Neural crest cell (in vitro differentiated cells): ENCODE measurements at regions not wholly inside any gene's neighbourhood (a gene's known extent, or its start where the extent isn't known, plus 50 kb on each side); places are given as distances from the start of the nearest gene placed in this dataset.
A peak's percentile ranks its signal among the peaks of the same experiment; 100 is the strongest.

Experiments used
- DNase-seq: peaks from one replicate; pipeline ENCODE4 v3.0.0; 2021; ENCODE audit warnings: low read depth, mixed read lengths, low spot score
- H3K27ac Mint-ChIP-seq: one replicate; pipeline ENCODE4 v1.8.0; 2021; ENCODE audit warnings: mild to moderate bottlenecking, mixed read lengths; ENCODE audit not compliant: unreplicated experiment
- H3K27me3 Mint-ChIP-seq: 2 replicates; pipeline ENCODE4 v1.8.0; 2021; ENCODE audit warnings: low read depth, mild to moderate bottlenecking, mixed read lengths
- H3K36me3 Mint-ChIP-seq: 2 replicates; pipeline ENCODE4 v1.8.0; 2021; ENCODE audit warnings: low read depth, mild to moderate bottlenecking, mixed read lengths
- H3K4me1 Mint-ChIP-seq: 2 replicates; pipeline ENCODE4 v1.8.0; 2021; ENCODE audit warnings: mixed read lengths
- H3K4me3 Mint-ChIP-seq: one replicate; pipeline ENCODE4 v1.8.0; 2021; ENCODE audit warnings: mild to moderate bottlenecking, mixed read lengths
- H3K9me3 Mint-ChIP-seq: 2 replicates; pipeline ENCODE4 v1.8.0; 2021; ENCODE audit warnings: mixed read lengths
- TF ChIP-seq, protein P1 (sequence below): fragments of 200-600 bp; sonication (generic); conservative IDR thresholded peaks from 2 replicates; pipeline ENCODE4 v1.5.0; 2021; ENCODE audit warnings: antibody characterized with exemption, mild to moderate bottlenecking

DNA sequence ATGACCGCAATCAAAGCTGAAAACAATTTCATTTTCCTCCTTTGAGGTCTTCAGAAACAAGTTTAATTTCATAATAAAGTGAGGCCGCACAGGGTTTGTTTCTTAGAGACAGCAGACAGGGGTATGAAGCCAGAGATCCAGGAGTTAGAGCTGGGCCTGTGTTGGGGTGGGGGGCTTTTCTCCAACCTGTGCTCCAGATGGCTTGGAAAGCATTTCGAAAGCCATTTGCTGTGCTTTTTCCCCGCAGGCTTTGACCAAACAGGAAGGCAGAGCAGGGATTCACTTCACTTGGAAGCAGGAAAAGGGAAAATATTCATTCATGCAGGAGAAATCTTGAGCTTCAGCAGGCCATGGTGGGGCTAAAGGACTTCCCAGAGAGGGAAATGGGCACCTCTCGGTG is 617.4 kb downstream of the SOX6 start:
- peaks cover 35% of the 10 kb centered on the region for H3K4me1 Mint-ChIP-seq
- H3K27ac Mint-ChIP-seq, result peak overlapping the region; percentile 4
- TF ChIP-seq, protein P1, sequence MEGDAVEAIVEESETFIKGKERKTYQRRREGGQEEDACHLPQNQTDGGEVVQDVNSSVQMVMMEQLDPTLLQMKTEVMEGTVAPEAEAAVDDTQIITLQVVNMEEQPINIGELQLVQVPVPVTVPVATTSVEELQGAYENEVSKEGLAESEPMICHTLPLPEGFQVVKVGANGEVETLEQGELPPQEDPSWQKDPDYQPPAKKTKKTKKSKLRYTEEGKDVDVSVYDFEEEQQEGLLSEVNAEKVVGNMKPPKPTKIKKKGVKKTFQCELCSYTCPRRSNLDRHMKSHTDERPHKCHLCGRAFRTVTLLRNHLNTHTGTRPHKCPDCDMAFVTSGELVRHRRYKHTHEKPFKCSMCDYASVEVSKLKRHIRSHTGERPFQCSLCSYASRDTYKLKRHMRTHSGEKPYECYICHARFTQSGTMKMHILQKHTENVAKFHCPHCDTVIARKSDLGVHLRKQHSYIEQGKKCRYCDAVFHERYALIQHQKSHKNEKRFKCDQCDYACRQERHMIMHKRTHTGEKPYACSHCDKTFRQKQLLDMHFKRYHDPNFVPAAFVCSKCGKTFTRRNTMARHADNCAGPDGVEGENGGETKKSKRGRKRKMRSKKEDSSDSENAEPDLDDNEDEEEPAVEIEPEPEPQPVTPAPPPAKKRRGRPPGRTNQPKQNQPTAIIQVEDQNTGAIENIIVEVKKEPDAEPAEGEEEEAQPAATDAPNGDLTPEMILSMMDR, result no peak
- H3K27me3 Mint-ChIP-seq, result no peaks in the 10 kb centered on the region
- H3K9me3 Mint-ChIP-seq, result no peaks in the 10 kb centered on the region
- no peak for DNase-seq
- H3K36me3 Mint-ChIP-seq, result no peaks in the 10 kb centered on the region
- no peak overlapping the region for H3K4me3 Mint-ChIP-seq

DNA sequence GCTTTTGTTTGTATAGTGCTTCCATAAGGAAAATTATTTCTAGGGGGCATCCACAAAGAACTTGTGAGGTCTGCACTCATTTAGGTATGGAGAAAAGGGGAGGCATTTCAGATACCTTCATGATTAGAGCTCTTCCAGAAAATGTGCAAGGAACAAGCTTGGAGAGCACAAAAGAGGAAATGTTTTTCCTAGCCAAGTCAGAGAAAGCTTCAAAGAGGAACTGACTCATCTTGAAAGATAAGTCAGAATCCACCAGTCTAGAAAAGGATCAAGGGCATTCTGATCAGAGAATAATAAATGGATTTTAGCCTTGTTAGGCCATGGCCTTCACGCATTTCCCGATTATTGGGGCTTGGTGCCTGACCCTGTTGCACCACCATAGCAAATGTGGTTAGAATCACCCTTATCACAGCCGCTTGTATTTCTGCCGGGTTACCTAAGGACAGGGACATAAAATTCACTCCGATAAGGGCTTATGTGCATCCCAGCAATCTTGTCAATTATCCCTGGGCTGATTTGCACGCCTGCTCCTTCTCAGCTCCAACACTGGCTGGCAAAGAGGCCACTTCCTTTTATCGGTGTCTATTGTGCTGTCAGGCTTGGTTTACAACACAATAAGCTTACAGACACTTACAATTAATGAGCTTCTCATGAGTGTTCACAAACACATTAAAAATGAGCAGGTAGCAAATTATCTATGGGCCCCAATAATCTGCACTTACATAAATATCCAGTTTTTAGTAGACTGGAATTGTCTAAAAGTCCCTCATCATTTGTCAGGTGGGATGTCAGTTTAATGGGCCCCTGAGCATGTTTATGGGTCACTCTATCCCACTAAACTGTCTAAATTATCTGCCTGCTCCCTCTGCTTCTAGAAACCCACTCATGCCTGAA is 613.5 kb downstream of the SOX6 start:
- TF ChIP-seq, protein P1, result no peak
- no peaks in the 10 kb centered on the region for H3K27me3 Mint-ChIP-seq

DNA sequence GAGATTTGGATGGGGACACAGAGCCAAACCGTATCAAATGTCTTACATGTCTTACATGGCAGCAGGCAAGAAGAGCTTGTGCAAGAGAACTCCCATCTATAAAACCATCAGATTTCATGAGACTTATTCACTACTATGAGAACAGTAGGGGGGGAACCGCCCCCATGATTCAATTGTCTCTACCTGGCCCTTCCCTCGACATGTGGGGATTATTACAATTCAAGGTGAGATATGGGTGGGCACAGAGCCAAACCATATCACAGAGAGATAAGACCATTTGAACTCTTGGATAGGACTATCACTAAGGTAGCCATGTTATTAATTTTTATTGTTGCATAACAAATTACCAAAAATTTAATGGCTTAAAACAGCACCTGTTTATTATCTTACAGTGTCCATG is 611.7 kb downstream of the SOX6 start:
- no peak overlapping the region for H3K4me3 Mint-ChIP-seq
- H3K9me3 Mint-ChIP-seq, result peaks cover 7% of the 10 kb centered on the region
- no peak overlapping the region for H3K27ac Mint-ChIP-seq
- DNase-seq, result no peak
- no peaks in the 10 kb centered on the region for H3K27me3 Mint-ChIP-seq
- peaks cover 26% of the 10 kb centered on the region for H3K4me1 Mint-ChIP-seq
- peaks cover 3% of the 10 kb centered on the region for H3K36me3 Mint-ChIP-seq
- TF ChIP-seq, protein P1, result no peak

More for the DNA sequence above, 613.5 kb downstream of the SOX6 start:
- no peak for DNase-seq
- Mint-ChIP-seq H3K4me3 (no peak overlapping the region), H3K9me3 (peaks cover 7% of the 10 kb centered on the region), H3K27ac (peak overlapping the region; percentile 87), H3K4me1 (peaks cover 26% of the 10 kb centered on the region), H3K36me3 (peaks cover 3% of the 10 kb centered on the region)

DNA sequence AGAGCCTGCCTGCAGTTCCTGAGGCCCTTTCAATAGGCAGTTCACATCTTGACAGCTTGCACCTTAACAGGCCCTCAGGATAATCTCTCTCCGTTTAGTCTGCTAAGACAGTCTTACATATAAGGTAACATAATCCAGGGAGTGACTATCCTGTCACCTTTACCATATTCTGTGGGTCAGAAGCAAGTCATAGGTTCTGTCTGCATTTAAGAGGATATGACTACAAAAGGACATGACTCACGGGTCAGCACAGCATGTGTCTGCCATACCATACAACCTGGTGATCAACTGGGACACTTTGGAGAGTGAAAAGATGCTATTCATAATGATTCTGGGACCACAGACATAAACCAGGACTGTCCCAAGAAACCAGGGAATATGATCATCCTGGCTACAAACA is 611.1 kb downstream of the SOX6 start:
- TF ChIP-seq, protein P1, result no peak
- peaks cover 24% of the 10 kb centered on the region for H3K4me1 Mint-ChIP-seq
- no peak overlapping the region for H3K4me3 Mint-ChIP-seq
- peaks cover 3% of the 10 kb centered on the region for H3K36me3 Mint-ChIP-seq
- no peak overlapping the region for H3K27ac Mint-ChIP-seq
- no peak for DNase-seq
- H3K9me3 Mint-ChIP-seq, result peaks cover 7% of the 10 kb centered on the region
- H3K27me3 Mint-ChIP-seq, result no peaks in the 10 kb centered on the region

DNA sequence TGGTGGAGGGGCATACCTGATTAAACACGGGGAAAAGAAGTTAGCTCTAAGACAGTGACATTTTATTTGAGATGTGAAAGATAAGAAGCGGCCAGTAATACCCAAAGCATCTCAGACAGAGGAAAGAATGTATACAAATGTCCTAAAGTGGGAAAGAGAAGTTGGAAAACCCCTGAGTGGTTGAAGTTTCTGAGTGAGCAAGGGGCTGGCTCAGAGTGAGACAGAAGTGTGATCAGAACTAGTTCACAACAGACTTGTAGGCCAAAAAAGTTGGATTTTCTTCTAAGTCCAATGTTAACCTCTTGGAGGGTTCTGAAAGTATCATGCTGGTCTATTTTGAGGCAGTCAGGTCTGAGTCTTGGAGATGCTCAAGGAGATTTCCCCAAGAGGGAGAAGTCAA is 608.7 kb downstream of the SOX6 start:
- peaks cover 3% of the 10 kb centered on the region for H3K36me3 Mint-ChIP-seq
- H3K9me3 Mint-ChIP-seq, result peaks cover 7% of the 10 kb centered on the region
- no peaks in the 10 kb centered on the region for H3K27me3 Mint-ChIP-seq

More for the DNA sequence above, 608.7 kb downstream of the SOX6 start:
- DNase-seq, result no peak
- Mint-ChIP-seq H3K27ac (no peak overlapping the region), H3K4me1 (peaks cover 9% of the 10 kb centered on the region), H3K4me3 (no peak overlapping the region)
- TF ChIP-seq, protein P1, result no peak
